Panc1 (cell line): ENCODE measurements at regions not wholly inside any gene's neighbourhood (a gene's known extent, or its start where the extent isn't known, plus 50 kb on each side); places are given as distances from the start of the nearest gene placed in this dataset.

Experiments
- ATAC-seq: fragments of 200-7000 bp; cut with Tn5 transposase; 2 replicates; pipeline ENCODE4 v1.9.1; 2020; ENCODE audit warnings: mild to moderate bottlenecking, moderate library complexity
- BruUV-seq: library from RNA; stranded (reverse); fragments of 400-500 nt; replicated peaks from 2 replicates; lab custom pipeline; 2021; lab: Mats Ljungman, UMichigan
- CTCF ChIA-PET: fragments of 300-600 bp; sonication (Branson Sonifier 250); formaldehyde crosslinking; loops from one replicate; lab custom pipeline; 2022; ENCODE audit warnings: antibody characterized with exemption; lab: Charles Lee
- POLR2A ChIA-PET: fragments of 300-600 bp; sonication (Branson Sonifier 250); formaldehyde crosslinking; loops from one replicate; lab custom pipeline; 2022; ENCODE audit warnings: antibody characterized with exemption; lab: Charles Lee
- DNase-seq: peaks from one replicate; pipeline ENCODE4 v3.0.0-alpha.2; 2010; ENCODE audit warnings: low read depth, low spot score
- H3K27ac ChIP-seq: 2 replicates; pipeline ENCODE4 v1.5.1; 2011; ENCODE audit warnings: mild to moderate bottlenecking, low read length, inconsistent platforms
- H3K27me3 ChIP-seq: fragments of 200-500 bp; sonication (Bioruptor generic); 2 replicates; pipeline ENCODE4 v1.6.0; 2014; ENCODE audit warnings: low read length, inconsistent platforms; ENCODE audit not compliant: control insufficient read depth, insufficient read depth
- H3K36me3 ChIP-seq: fragments of 200-500 bp; sonication (Bioruptor generic); 2 replicates; pipeline ENCODE4 v1.5.1; 2014; ENCODE audit warnings: inconsistent platforms, mild to moderate bottlenecking, low read length, moderate library complexity; ENCODE audit not compliant: control insufficient read depth, insufficient read depth
- H3K4me1 ChIP-seq: 2 replicates; pipeline ENCODE4 v1.5.1; 2011; ENCODE audit warnings: inconsistent platforms, mild to moderate bottlenecking, low read length, moderate library complexity; ENCODE audit not compliant: control insufficient read depth, insufficient read depth
- H3K4me3 ChIP-seq, 2 experiments: 2 replicates each; pipeline ENCODE4 v1.5.1; 2011 to 2012; ENCODE audit warnings: low read depth in 2 of 2, low read length in 2 of 2, mild to moderate bottlenecking in 2 of 2, inconsistent platforms in 1 of 2, moderate library complexity in 1 of 2
- H3K9me3 ChIP-seq: fragments of 200-500 bp; sonication (Bioruptor generic); 2 replicates; pipeline ENCODE4 v1.5.1; 2014; ENCODE audit warnings: low read depth, mild to moderate bottlenecking, inconsistent platforms, low read length, moderate library complexity; ENCODE audit not compliant: control insufficient read depth, insufficient read depth
- CTCF ChIP-seq: fragments of 450-650 bp; IDR thresholded peaks from 2 replicates; pipeline ENCODE4 v1.5.1; 2017; ENCODE audit warnings: mild to moderate bottlenecking
- POLR2AphosphoS5 ChIP-seq: IDR thresholded peaks from 2 replicates; pipeline ENCODE4 v1.6.1; 2012; ENCODE audit warnings: mild to moderate bottlenecking, low read depth, low read length, moderate library complexity
- REST ChIP-seq, 2 experiments: IDR thresholded peaks; 2 replicates each; pipeline ENCODE4 v1.6.1; 2011 to 2012; ENCODE audit warnings: low read depth in 2 of 2, control low read depth in 1 of 2, low read length in 1 of 2, mild to moderate bottlenecking in 1 of 2, moderate library complexity in 1 of 2; ENCODE audit not compliant: insufficient read depth in 1 of 2
- SIN3A ChIP-seq: IDR thresholded peaks from 2 replicates; pipeline ENCODE4 v1.6.1; 2012; ENCODE audit warnings: low read depth, mild to moderate bottlenecking, low read length, moderate library complexity, borderline replicate concordance; ENCODE audit not compliant: insufficient read depth
- TCF7L2 ChIP-seq: IDR thresholded peaks from 2 replicates; pipeline ENCODE4 v1.6.1; 2011; ENCODE audit warnings: mild to moderate bottlenecking, low read depth, low read length, inconsistent platforms
- in situ Hi-C: cut with HindIII; loops from 2 replicates; pipeline ENCODE4 v1.10.0; 2016; ENCODE audit warnings: low sequenced_read_pairs, low pct_unique_long_range_greater_than_20kb
- intact Hi-C: fragments of 100-400 bp; cut with micrococcal nuclease; formaldehyde crosslinking; loops from one replicate; pipeline ENCODE4 v1.10.0; 2022; ENCODE audit not compliant: unreplicated experiment

DNA sequence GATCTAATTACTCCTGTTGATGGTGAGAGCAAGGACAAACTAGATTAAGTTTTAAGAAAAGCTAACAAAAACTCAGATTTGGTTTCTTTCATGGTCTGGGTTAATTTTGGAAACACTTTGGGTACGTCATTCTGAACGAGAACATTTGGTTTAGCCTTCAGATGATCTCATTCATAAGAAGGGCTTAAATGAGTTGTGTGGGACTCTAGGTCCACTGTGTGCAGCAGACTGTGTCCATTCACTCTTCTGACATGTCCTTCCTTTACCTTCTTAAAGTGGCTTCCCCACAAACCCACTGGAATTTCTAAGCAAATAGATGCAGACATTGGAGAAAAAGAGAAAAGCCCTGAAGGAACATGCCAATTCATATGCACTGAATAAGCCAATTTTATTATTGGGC, 96.8 kb downstream of the FBXO4 start:
- ChIA-PET CTCF (no interaction called here), POLR2A (no interaction called here)
- intact Hi-C loops (no loop called here), in situ Hi-C loops (no loop called here)
- H3K27ac ChIP-seq, result no peak overlapping the region
- H3K9me3 ChIP-seq, result no peaks in the 10 kb centered on the region
- TF ChIP-seq REST (IDR thresholded peaks at IDR 0.05; ENCODE audit: insufficient read depth in 1 of 2, low read depth in 2 of 2, low read length in 1 of 2) (no peak), SIN3A (no peak), TCF7L2 (no peak), POLR2AphosphoS5 (no peak), CTCF (no peak)
- no peak for DNase-seq
- no peaks in the 10 kb centered on the region for H3K4me1 ChIP-seq
- no peak overlapping the region for H3K4me3 ChIP-seq
- no peaks in the 10 kb centered on the region; the same call in 1 of the 2 replicates for H3K36me3 ChIP-seq
- no peak for ATAC-seq
- no TSS peak for BruUV-seq
- 0 out of 2 replicates have a peak, but pooled peaks cover 2% of the 10 kb centered on the region for H3K27me3 ChIP-seq

- no peak overlapping the region for H3K4me3 ChIP-seq
- ChIA-PET POLR2A (no interaction called here), CTCF (no interaction called here)
- ATAC-seq (no peak), DNase-seq (no peak)
- H3K27me3 ChIP-seq, result 0 out of 2 replicates have a peak, but pooled peaks cover 2% of the 10 kb centered on the region
- TF ChIP-seq POLR2AphosphoS5 (no peak), SIN3A (no peak), TCF7L2 (no peak), CTCF (no peak), REST (IDR thresholded peaks at IDR 0.05; ENCODE audit: insufficient read depth in 1 of 2, low read depth in 2 of 2, low read length in 1 of 2) (no peak)
- no peaks in the 10 kb centered on the region for H3K9me3 ChIP-seq
- H3K27ac ChIP-seq, result no peak overlapping the region
- H3K4me1 ChIP-seq, result no peaks in the 10 kb centered on the region
- no TSS peak for BruUV-seq
- in situ Hi-C loops, result no loop called here
- intact Hi-C loops, result no loop called here
- no peaks in the 10 kb centered on the region; the same call in 1 of the 2 replicates for H3K36me3 ChIP-seq
Measured at GRCh38 chr5:42022383-42022972, 97.4 kb downstream of the FBXO4 start.
